Kidney epithelial cell (primary cell): ENCODE measurements at regions not wholly inside any gene's neighbourhood (a gene's known extent, or its start where the extent isn't known, plus 50 kb on each side); places are given as distances from the start of the nearest gene placed in this dataset.

Source experiments
- DNase-seq: peaks from one replicate; pipeline ENCODE4 v3.0.0-alpha.2; 2010; ENCODE audit warnings: low read depth
- H3K27me3 ChIP-seq: 2 replicates; pipeline ENCODE4 v1.6.0; 2011; ENCODE audit warnings: low read length; ENCODE audit not compliant: control insufficient read depth, insufficient read depth
- H3K36me3 ChIP-seq: 2 replicates; pipeline ENCODE4 v1.5.1; 2011; ENCODE audit warnings: low read length; ENCODE audit not compliant: control insufficient read depth, insufficient read depth
- H3K4me3 ChIP-seq: 2 replicates; pipeline ENCODE4 v1.5.1; 2011; ENCODE audit warnings: low read depth, mild to moderate bottlenecking, control low read depth, low read length
- CTCF ChIP-seq: IDR thresholded peaks from 2 replicates; pipeline ENCODE4 v1.5.1; 2011; ENCODE audit warnings: mild to moderate bottlenecking, moderate library complexity, low read length, control low read depth, inconsistent platforms; ENCODE audit not compliant: insufficient read depth, poor library complexity, severe bottlenecking

GRCh38 chr6:167683028-167683862 is 143.5 kb upstream of the AFDN start:
- TF ChIP-seq CTCF, result no peak
- DNase-seq, result peak; percentile 77
- Histone ChIP-seq H3K36me3 (no peaks in the 10 kb centered on the region), H3K27me3 (peaks cover 12% of the 10 kb centered on the region), H3K4me3 (no peak overlapping the region)

- peaks cover 6% of the 10 kb centered on the region for H3K27me3 ChIP-seq
- no peak overlapping the region for H3K4me3 ChIP-seq
- no peak for DNase-seq
- TF ChIP-seq CTCF, result no peak
- no peaks in the 10 kb centered on the region for H3K36me3 ChIP-seq
Observed at GRCh38 chr6:167684276-167685104, 142.2 kb upstream of the AFDN start.

DNA sequence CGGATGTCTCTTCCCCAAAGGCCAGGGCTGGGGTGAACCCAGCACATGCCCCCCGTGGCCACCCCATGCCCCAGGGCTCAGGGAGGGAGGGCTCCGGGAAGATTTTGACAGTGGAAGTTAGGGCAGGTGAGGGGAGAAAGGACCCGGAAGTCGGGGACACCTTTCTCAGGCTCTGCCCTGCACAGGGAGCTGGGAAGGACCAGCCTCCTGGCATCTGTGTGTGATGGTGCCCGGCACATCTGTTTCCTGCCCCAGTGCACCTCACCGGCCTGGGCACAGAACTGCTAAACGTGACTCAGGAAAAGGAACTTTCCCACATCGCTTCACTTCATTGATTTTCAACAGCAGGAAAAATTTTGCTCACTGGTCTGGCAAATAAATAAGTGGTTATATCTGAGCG is 141.1 kb upstream of the AFDN start:
- DNase-seq, result no peak
- TF ChIP-seq CTCF, result no peak
- Histone ChIP-seq H3K36me3 (no peaks in the 10 kb centered on the region), H3K27me3 (peaks cover 4% of the 10 kb centered on the region), H3K4me3 (no peak overlapping the region)

DNA sequence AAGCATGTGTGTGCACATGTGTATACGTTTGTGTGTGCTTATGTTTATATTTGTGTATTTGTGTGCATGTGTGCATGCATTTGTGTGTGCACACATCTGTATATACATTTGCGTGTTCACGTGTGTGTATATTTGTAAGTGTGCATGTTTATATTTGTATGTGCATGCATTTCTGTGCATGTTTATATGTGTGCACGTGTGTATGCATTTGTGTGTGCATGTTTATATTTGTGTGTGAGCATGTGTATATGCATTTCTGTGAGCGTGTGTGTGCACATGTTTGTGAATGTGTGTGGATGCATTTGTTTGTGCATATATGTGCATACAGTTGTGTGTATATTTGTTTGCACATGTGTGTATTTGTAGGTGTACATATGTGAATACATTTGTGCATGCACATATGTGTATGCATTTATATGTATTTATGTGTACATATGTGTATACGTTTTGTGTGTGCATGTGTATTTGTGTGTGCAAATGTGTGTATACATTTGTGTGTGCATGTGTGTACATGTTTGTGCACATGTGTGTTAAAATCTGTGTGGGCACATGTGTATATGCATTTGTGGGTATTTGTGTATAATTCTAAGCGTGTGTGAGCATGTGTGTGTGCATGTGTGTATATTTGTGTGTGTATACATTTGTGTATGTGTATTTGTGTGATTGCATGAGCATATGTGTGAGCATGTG is 140.4 kb upstream of the AFDN start:
- Histone ChIP-seq H3K4me3 (no peak overlapping the region), H3K27me3 (peaks cover 3% of the 10 kb centered on the region), H3K36me3 (no peaks in the 10 kb centered on the region)
- TF ChIP-seq CTCF, result no peak
- DNase-seq, result no peak

DNA sequence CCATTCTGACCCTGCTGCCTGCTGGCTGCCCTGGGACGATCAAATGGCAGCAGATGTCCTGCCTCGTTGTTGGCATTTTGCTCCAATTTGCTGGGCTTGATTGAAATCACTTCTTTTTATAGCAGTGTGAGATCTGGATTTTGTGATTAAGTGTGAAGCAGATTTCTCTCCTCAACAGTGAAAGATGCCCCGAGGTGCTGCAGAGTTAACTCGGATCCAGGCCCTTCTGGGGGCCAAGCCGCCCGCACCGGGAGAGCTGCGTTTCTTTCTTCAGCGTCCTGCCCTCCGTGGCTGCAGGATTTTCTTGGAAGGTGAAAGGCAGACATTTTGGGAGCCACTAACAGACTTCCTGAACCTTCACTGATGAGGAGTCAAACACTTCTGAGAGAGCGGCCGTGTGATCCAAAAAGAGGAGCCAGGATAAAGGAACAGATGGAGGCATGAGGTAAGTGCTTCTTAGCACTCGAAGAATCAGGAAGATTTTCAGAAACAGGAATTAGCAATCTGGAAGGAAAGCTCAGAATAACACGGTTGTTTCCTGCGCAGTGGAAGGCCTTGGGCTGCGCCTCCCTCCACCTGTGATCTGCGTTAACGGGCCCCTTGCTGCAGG is 139.5 kb upstream of the AFDN start:
- DNase-seq, result no peak
- Histone ChIP-seq H3K27me3 (peaks cover 3% of the 10 kb centered on the region), H3K4me3 (no peak overlapping the region), H3K36me3 (no peaks in the 10 kb centered on the region)
- no peak for TF ChIP-seq CTCF
